GM23248 (cell line): ENCODE measurements at regions not wholly inside any gene's neighbourhood (a gene's known extent, or its start where the extent isn't known, plus 50 kb on each side); places are given as distances from the start of the nearest gene placed in this dataset.
A peak's percentile ranks its signal among the peaks of the same experiment; 100 is the strongest.

Source experiments
- DNase-seq: peaks from one replicate; pipeline ENCODE4 v3.0.0-alpha.2; 2015
- H2AFZ ChIP-seq: fragments of 200-600 bp; sonication (generic); 2 replicates; pipeline ENCODE4 v1.6.1; 2016; ENCODE audit warnings: antibody characterized with exemption
- H3F3A ChIP-seq: fragments of 200-600 bp; sonication (generic); 2 replicates; pipeline ENCODE4 v1.6.1; 2016; ENCODE audit warnings: mild to moderate bottlenecking, antibody characterized with exemption, mixed run types; ENCODE audit not compliant: insufficient read depth
- H3K27ac ChIP-seq: fragments of 200-600 bp; sonication (generic); 2 replicates; pipeline ENCODE4 v1.5.1; 2016; ENCODE audit warnings: mild to moderate bottlenecking
- H3K27me3 ChIP-seq: fragments of 200-600 bp; sonication (generic); replicated peaks from 2 replicates; pipeline ENCODE4 v1.6.1; 2016; ENCODE audit warnings: mild to moderate bottlenecking; ENCODE audit not compliant: insufficient read depth
- H3K36me3 ChIP-seq: fragments of 200-600 bp; sonication (generic); 2 replicates; pipeline ENCODE4 v1.6.1; 2016; ENCODE audit warnings: low read depth, mild to moderate bottlenecking
- H3K4me1 ChIP-seq: fragments of 200-600 bp; sonication (generic); 2 replicates; pipeline ENCODE4 v1.6.1; 2016; ENCODE audit warnings: mild to moderate bottlenecking; ENCODE audit not compliant: insufficient read depth
- H3K4me2 ChIP-seq: fragments of 200-600 bp; sonication (generic); one replicate; pipeline ENCODE4 v1.6.1; 2016; ENCODE audit warnings: mild to moderate bottlenecking; ENCODE audit not compliant: unreplicated experiment
- H3K4me3 ChIP-seq: fragments of 200-600 bp; sonication (generic); 2 replicates; pipeline ENCODE4 v1.5.1; 2016; ENCODE audit warnings: mild to moderate bottlenecking
- H3K79me2 ChIP-seq: fragments of 200-600 bp; sonication (generic); 2 replicates; pipeline ENCODE4 v1.6.1; 2016; ENCODE audit warnings: mild to moderate bottlenecking; ENCODE audit not compliant: insufficient read depth
- H3K9ac ChIP-seq: fragments of 200-600 bp; sonication (generic); 2 replicates; pipeline ENCODE4 v1.6.1; 2016; ENCODE audit warnings: mild to moderate bottlenecking
- H3K9me2 ChIP-seq: fragments of 200-600 bp; sonication (generic); 2 replicates; pipeline ENCODE4 v1.6.1; 2016; ENCODE audit warnings: mixed run types, mild to moderate bottlenecking, moderate library complexity; ENCODE audit not compliant: insufficient read depth
- H3K9me3 ChIP-seq: fragments of 200-600 bp; sonication (generic); one replicate; pipeline ENCODE4 v1.6.1; 2017; ENCODE audit warnings: low read depth
- H4K20me1 ChIP-seq: fragments of 200-600 bp; sonication (generic); 2 replicates; pipeline ENCODE4 v1.6.0; 2016; ENCODE audit not compliant: insufficient read depth
- EZH2 ChIP-seq: fragments of 200-600 bp; sonication (generic); IDR thresholded peaks from 2 replicates; pipeline ENCODE4 v1.6.1; 2018; ENCODE audit warnings: antibody characterized with exemption, mild to moderate bottlenecking; ENCODE audit not compliant: insufficient read depth, poor library complexity, severe bottlenecking
- EZH2phosphoT487 ChIP-seq: fragments of 200-600 bp; sonication (generic); IDR thresholded peaks from 2 replicates; pipeline ENCODE4 v1.6.1; 2018; ENCODE audit warnings: antibody characterized with exemption, moderate library complexity, mild to moderate bottlenecking, low read depth; ENCODE audit not compliant: insufficient read depth
- WGBS, 2 experiments: methylation state at CpG; one replicate each; pipeline ENCODE4 v1.1.6; 2015 to 2017; ENCODE audit warnings: low lambda C conversion rate in 2 of 2, low coverage in 1 of 2; ENCODE audit errors: missing lambda C conversion rate in 2 of 2; 5-methylcytosine and 5-hydroxymethylcytosine counted together
- in situ Hi-C: fragments of 300-500 bp; cut with MboI; formaldehyde crosslinking; loops from 2 replicates; pipeline ENCODE4 v1.15.0; 2020

DNA sequence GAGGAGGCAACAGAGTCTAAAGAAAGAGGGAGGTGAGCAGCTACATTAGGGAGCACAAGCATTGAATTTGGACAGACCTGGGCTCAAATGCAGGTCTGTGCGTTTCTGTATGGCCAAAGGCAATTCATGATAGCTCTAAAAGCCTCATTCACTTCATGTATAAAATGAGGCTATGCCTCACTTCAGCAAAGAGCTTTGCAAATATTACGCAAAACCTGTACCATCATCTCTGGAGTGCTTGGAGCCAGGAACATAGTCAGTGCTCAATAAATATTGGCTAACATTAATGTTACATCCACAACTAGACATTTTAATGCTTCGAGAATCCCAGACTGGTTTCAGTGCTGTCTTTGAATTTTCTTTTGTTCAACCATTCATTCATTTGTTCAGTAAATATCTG is 254.7 kb upstream of the CDH11 start:
- Histone ChIP-seq H3K9me2 (no peaks in the 10 kb centered on the region), H3K36me3 (no peaks in the 10 kb centered on the region), H3K4me3 (no peak overlapping the region), H3F3A (peaks cover 21% of the 10 kb centered on the region), H3K79me2 (no peaks in the 10 kb centered on the region), H3K4me2 (peak overlapping the region; percentile 47), H2AFZ (peak overlapping the region; percentile 33), H3K9me3 (no peaks in the 10 kb centered on the region), H4K20me1 (no peaks in the 10 kb centered on the region), H3K9ac (no peak overlapping the region), H3K27ac (peak overlapping the region; percentile 21), H3K4me1 (peaks cover 33% of the 10 kb centered on the region), H3K27me3 (no peaks in the 10 kb centered on the region)
- in situ Hi-C loops = no loop called here
- peak; percentile 49 for DNase-seq
- WGBS, 2 experiments = 82 to 90% methylated on average over 3 of the region's 3 CpGs
- no peak for TF ChIP-seq EZH2
- no peak for TF ChIP-seq EZH2phosphoT487

DNA sequence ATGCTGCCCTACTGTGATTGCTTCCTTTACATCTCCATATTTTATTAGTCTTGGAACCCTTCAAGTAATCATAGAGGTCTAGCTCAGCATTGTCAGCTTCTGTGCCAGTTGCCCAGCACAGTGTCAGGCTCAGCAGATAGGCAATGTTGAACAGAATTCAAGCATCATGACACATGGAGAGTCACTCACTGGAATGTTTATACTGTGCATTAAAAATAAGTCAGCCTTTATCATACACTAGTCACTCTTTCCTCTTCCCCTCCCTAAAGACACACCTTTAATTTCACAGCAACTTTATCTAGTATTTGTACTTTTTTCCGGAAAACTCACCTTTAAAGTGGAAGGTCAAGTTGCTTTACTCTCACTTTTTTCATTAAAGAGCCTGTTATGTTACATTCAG is 253.8 kb upstream of the CDH11 start:
- no peak for TF ChIP-seq EZH2
- TF ChIP-seq EZH2phosphoT487 = no peak
- Histone ChIP-seq H3K36me3 (no peaks in the 10 kb centered on the region), H3K79me2 (no peaks in the 10 kb centered on the region), H3K27ac (peak overlapping the region; percentile 21; the same call in 1 of the 2 replicates), H3K4me3 (no peak overlapping the region), H3K9me3 (no peaks in the 10 kb centered on the region), H3K4me2 (peak overlapping the region; percentile 47), H4K20me1 (no peaks in the 10 kb centered on the region), H3K9ac (no peak overlapping the region), H3K27me3 (no peaks in the 10 kb centered on the region), H3K9me2 (no peaks in the 10 kb centered on the region), H3F3A (peaks cover 21% of the 10 kb centered on the region), H3K4me1 (peaks cover 33% of the 10 kb centered on the region), H2AFZ (0 out of 2 replicates have a peak overlapping the region, but pooled peaks have one; percentile 33)
- in situ Hi-C loops = no loop called here
- 0 to 10% methylated on average over 1 of the region's 1 CpG for WGBS, 2 experiments
- DNase-seq = peak; percentile 56

- no peaks in the 10 kb centered on the region for H3K9me2 ChIP-seq
- TF ChIP-seq EZH2phosphoT487 = no peak
- no peak for TF ChIP-seq EZH2
- H3K4me1 ChIP-seq = peaks cover 33% of the 10 kb centered on the region
- in situ Hi-C loops = no loop called here
- no peaks in the 10 kb centered on the region for H3K36me3 ChIP-seq
- 68 to 77% methylated on average over 3 of the region's 3 CpGs for WGBS, 2 experiments
- H3K9ac ChIP-seq = no peak overlapping the region
- H2AFZ ChIP-seq = peak overlapping the region; percentile 12; the same call in 1 of the 2 replicates
- H3K4me3 ChIP-seq = no peak overlapping the region
- no peak overlapping the region for H3K27ac ChIP-seq
- peaks cover 21% of the 10 kb centered on the region for H3F3A ChIP-seq
- H3K4me2 ChIP-seq = no peak overlapping the region
- H4K20me1 ChIP-seq = no peaks in the 10 kb centered on the region
- no peaks in the 10 kb centered on the region for H3K9me3 ChIP-seq
- no peak for DNase-seq
- H3K27me3 ChIP-seq = no peaks in the 10 kb centered on the region
- H3K79me2 ChIP-seq = no peaks in the 10 kb centered on the region
Measured at GRCh38 chr16:65373097-65373496, 251.2 kb upstream of the CDH11 start.

- Histone ChIP-seq H3K4me3 (no peak overlapping the region), H3K4me2 (no peak overlapping the region), H3F3A (peaks cover 17% of the 10 kb centered on the region), H3K27ac (no peak overlapping the region), H3K36me3 (no peaks in the 10 kb centered on the region), H4K20me1 (no peaks in the 10 kb centered on the region), H3K27me3 (no peaks in the 10 kb centered on the region), H2AFZ (no peak overlapping the region), H3K9me3 (no peaks in the 10 kb centered on the region), H3K9me2 (no peaks in the 10 kb centered on the region), H3K9ac (no peak overlapping the region), H3K79me2 (no peaks in the 10 kb centered on the region), H3K4me1 (peaks cover 28% of the 10 kb centered on the region)
- TF ChIP-seq EZH2phosphoT487 (no peak), EZH2 (no peak)
- no peak for DNase-seq
- in situ Hi-C loops = no loop called here
Measured at GRCh38 chr16:65372171-65372570, 250.3 kb upstream of the CDH11 start.
